GM19468 (cell line): ENCODE measurements at regions not wholly inside any gene's neighbourhood (a gene's known extent, or its start where the extent isn't known, plus 50 kb on each side); places are given as distances from the start of the nearest gene placed in this dataset.
"Not testable (repeated sequence)": the region's sequence is repeated elsewhere in the genome, so short reads cannot be mapped to it uniquely, and the experiment has no call there.

Source experiments
- ATAC-seq: cut with Tn5 transposase; IDR thresholded peaks from one replicate; pipeline ENCODE4 v1.9.1; 2021; ENCODE audit warnings: mild to moderate bottlenecking, moderate library complexity, moderate number of reproducible peaks; ENCODE audit not compliant: unreplicated experiment; ENCODE audit errors: extremely low read depth

DNA sequence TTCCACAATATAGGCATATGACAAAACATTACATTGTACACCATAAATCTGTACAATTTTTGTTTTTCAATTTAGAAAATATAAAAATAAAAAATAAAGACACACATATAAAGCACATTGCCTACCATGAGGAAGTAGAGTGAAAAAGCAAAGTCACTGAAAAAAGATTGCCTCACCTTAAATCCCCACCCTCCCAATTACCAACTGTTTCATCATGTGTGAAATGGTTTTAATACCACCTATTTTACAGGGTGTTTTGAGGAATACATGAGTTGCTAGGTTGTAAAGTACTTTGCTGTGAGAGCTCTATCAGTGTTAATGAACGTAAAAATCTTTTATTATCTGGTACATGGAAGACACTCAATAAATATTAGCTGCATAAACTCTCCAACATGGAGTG is 373.6 kb upstream of the NDST3 start:
- ATAC-seq: no peak

DNA sequence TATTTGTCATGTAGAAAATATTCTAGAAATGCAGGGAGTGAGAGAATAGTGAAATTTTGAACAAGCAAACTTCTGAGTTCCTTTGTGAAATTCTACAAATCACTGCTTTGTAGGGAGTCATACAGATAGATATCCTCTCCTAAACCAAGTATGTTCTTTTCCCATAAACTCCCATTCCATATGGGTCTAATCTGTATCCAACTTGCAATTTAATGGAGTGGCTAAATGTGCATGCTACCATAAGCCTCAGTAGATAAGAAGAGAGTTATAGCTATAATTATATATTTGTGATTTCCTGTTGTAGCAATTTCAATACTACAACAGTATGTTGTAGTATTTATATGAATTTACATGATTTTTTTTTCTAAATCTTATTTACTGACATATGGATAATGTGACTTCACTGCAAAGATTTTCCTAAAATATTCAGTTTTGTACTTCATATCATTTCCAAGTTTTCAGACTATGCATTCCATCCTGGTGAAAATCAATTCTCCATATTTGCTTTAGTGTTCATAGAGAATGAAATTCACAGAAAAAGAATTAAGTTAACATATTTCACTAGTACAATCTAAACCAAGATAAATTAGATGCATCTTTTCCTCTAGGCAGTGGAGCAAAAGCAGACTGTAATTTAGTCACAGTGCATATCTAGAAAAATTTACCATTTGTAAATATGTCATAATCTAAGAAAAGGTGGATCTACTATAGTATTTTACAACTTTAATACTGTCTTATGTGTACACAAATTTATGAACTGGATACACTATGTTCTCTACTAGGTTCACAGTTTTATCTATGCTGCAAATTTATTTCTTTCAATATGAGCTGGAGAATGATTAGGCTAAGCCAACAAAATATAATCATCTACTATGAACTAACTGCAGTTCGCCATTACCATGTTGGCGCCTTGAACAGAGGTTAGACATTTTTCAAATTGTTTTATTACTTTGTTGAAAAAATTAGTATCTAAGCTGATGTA is 372.9 kb upstream of the NDST3 start:
- no peak for ATAC-seq

DNA sequence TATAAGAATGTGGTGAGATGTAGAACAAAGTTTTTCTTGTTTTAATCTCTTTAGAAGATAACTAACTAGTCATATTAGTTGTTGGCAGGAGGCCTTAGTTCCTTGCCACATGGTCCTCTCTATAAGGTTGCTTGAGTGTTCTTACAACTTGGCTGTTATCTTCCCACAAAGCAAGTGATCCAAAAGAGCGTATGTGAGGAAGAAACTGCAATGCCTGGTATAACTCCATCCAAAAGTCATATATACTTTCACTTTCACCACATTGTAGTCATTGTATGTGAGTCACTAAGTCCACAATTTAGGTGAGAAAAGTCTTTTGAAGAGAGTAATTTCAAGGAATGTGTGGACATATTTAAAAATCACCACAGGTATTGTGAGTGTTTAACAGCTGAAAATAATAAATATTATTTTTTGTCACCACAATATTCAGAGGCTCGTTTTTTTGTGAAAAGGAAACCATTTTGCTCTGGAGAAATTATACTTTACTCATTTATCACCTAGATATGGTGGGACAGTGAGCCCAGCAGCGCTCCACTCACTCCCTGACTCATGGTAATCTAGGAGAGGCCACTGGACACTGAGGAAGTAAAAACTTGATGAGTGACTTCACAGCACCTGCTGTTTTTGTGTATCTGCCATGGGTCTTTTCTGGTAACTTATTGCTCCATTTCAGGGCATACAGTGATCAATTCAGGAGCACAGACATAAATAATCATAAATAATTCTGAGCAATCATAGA is 369.4 kb upstream of the NDST3 start:
- no peak for ATAC-seq

DNA sequence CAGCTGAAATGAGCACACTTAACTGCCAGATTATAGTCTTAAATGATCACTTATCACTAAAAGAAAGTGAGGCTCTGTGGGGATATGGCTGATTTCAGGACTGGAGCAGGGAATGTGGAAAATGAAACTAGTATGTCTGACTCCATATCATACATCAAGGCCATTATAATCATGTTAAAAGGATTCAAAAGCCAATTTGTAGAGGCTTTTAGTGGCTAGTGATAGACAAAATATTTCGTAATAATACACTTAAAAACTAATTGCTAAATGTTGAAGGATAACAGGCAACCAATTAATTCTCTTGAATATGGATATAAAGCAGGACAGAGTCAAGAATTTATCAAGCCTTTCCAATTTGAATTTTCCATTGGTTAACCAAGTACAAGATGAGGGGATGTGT is 358.1 kb upstream of the NDST3 start:
- no peak for ATAC-seq

DNA sequence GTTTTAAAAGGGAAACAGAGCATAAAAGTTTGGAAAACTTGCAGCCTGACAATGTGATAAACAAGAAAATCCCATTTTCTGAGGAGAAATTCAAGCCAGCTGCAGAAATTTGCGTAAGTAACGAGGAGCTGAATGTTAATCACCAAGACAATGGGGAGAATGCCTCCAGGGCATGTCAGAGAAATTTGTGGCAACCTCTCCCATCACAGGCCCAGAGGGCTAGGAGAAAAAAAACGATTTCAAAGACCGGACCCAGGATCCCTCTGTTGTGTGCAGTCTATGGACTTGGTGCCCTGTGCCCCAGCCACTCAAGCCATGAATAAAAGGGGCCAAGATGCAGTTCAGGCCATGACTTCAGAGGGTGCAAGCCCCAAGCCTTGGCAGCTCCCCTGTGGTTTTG is 355.4 kb upstream of the NDST3 start:
- ATAC-seq: no peak

DNA sequence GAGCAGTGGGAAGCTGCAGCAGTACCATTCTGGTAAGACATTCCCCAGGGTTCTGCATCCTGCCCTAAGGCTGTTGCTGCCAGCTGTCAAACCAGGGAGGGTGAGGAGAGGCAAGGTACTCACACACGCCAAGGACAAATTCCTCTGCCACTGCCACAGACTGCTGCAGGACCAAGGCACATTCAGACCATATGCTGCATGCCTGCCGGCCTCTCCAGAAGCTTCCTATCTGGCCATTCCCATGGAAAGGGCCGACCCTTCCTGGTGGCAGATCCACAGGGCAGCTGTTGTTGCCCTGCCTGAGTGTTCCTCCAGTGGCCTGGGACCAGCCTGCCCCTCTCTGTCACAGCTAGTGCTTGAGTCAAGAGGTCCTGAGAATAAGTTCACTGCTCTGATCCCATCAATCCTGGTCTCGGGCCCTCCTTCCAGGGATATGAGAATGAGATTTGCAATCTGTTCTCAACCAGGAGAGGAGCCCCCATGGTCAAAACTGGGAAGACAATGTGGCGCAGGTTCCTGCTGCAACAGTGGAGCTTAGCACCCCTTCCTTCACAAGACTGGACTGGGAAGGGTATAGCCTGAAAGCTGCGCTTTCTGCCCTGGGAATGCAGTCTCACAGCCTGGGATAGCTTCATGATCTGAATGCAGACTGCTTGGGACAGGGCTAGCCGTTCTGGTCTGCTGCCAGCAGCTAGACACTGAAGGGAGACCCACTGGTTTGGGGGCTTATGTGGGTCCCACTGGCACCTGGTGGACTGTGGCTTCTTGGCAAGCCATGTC is 342.5 kb upstream of the NDST3 start:
- no peak for ATAC-seq

DNA sequence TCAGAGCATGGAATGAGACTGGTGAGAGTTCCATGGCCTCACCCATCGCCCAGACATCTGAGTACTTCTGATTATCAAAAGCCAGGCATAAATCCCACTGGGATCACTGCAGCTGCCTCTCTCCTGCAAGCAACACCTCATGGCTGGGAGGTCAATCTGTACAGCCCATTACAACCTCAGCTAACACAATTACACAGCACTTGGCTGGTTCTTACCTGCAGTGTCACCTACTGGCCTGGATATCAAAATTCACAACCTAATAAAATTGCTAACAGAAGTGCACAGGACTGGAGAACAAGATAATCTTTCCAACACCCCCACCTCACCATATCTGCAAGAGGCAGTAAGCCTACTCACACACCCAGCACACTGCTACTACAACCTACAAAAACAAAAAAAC is 341.7 kb upstream of the NDST3 start:
- no peak for ATAC-seq

DNA sequence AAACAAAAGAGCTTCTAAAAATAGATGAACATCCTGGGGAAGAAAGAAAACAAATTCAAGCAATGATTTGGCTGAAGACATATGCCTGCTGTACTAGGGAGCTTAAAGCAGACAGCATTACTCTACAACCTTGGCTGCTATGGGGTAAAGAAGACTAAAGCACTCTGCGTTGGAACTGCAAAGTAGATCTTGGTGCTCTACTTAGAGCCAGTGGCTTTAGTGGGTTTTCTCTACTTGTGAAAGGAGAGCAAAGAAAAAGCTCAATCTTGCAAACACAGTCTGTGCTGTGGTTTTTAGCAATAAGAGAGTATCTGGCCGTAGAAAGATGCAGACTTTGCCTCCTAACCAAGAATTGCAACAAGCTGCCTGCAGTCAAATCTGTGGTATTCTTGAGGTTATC is 334.7 kb upstream of the NDST3 start:
- ATAC-seq: no peak

DNA sequence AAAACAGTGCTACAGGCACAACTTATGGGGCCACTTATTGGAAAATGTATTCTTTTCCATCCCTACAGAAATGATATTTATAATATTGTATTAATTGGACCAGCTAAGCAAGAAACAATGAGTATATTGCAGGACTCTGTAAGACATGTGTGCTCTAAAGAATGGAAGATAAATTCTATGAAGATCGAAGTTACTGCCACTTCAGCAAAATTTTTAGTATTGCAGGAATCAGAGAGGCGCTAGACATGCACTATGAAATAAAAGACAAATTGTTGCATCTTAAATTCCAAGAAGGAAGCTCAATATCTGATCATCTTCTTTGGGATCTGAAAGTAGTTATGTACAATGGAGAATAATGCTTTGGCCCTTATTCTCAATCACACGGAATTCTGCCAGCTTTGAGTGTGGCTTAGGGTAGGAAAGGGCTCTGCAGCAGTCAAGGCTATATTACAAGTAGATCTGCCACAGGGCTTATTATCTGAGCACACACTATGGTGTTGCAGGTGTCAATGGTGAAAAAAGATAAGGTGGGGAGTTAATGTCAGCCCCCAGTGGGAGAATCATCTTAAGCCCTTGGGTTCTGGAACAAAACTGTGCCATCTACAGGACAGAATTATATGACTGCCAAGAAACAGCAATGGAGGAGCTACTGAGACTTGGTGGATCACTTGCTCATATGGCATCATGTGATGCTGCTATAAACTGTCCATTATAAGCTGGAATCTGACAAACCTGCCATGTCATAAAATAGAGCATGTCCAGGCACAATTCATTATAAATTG is 334.0 kb upstream of the NDST3 start:
- no peak for ATAC-seq

DNA sequence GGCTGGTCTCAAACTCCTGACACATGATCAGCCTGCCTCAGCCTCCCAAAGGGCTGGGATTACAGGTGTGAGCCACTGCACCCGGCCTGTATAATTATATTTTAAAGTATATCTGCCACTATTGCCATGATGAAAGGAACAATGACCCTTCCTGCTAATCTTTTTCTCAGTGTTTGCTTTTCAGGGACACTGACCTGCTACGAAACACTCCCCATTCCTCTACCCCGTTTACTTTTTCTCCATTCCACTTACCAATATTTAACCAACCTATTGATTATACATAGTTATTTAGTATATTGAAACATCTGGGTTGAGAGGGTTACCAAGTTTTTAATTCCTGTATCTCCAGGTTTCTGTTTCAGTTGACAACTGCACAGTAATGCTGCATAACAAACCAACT is 331.9 kb upstream of the NDST3 start:
- no peak for ATAC-seq

DNA sequence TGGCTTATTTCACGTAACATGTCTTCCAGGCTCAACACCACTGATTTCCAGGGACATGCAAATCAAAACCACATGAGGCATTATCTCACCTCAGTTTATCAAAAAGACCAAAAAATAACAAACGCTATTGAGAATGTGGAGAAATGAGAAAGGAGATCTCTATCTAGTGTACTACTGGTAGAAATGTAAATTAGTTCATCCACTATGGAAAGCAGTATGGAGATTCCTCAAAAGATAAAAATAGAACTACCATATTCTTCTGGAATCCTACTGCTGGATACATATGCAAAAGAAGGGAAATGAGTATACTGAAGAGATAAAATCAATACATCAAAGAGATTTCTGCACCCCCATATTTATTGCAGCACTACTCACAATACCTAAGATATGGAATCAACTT is 329.6 kb upstream of the NDST3 start:
- ATAC-seq: no peak

DNA sequence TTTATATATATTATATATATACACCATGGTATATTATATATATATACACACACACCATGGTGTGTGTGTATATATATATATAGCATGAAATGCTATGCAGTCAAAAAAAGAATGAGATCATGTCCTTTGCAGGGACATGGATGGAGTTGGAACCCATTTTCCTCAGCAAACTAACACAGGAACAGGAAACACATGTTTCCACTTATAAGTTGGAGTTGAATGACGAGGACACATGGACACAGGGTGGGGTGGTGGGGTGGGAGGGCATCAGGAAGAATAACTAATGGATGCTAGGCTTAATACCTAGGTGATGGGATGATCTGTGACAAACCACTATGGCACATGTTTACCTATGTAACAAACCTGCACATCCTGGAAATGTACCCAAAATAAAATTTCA is 293.6 kb upstream of the NDST3 start:
- no peak for ATAC-seq

DNA sequence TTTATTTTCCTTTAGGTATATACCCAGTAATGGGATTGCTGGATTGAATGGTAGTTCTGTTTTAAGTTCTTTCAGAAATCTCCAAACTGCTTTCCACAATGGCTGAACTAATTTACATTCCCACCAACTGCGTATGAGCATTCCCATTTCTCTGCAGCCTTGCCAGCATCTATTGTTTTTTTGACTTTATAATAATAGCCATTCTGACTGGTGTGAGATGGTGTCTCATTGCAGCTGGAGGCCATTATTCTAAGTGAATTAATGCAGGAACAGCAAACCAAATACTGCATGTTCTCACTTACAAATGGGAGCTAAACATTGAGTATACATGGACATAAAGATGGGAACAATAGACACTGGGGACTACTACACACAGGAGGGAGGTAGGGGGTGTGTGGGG is 288.9 kb upstream of the NDST3 start:
- not testable (repeated sequence) for ATAC-seq

DNA sequence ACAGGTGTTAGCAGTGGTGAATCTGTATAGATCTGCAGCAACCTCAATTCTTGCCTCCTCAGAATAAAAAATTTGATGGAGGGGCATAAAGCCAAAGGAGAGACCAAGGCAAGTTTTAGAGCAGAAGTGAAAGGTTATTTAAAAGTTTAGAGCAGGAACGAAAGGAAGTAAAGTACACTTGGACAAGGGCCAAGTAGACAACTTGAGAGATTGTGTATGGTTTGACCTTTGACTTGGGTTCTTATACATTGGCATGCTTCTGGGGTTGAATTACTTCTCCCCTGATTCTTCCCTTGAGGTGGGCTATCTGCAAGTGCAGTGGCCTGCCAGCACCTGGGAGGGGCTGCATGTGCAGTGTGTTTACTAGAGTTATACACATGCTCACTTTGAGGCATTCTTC is 278.8 kb upstream of the NDST3 start:
- no peak for ATAC-seq

DNA sequence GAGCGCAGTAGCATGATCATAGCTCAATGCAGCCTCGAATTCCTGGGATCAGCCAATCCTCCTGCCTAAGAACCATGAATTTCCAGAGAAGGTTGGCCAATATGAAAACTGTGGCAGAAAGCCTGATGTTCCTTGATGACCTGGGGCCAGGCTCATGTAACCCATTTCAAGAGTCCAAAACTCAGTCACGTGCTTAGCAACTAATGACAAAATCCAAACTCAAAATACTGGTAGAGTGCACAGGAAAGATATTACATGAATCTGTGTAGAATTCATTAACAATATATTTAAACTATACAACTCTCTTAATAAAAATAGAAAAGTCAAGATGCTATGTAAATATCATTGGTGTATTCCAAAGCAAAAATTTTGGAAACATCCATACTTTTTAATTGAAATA is 265.7 kb upstream of the NDST3 start:
- ATAC-seq: no peak

DNA sequence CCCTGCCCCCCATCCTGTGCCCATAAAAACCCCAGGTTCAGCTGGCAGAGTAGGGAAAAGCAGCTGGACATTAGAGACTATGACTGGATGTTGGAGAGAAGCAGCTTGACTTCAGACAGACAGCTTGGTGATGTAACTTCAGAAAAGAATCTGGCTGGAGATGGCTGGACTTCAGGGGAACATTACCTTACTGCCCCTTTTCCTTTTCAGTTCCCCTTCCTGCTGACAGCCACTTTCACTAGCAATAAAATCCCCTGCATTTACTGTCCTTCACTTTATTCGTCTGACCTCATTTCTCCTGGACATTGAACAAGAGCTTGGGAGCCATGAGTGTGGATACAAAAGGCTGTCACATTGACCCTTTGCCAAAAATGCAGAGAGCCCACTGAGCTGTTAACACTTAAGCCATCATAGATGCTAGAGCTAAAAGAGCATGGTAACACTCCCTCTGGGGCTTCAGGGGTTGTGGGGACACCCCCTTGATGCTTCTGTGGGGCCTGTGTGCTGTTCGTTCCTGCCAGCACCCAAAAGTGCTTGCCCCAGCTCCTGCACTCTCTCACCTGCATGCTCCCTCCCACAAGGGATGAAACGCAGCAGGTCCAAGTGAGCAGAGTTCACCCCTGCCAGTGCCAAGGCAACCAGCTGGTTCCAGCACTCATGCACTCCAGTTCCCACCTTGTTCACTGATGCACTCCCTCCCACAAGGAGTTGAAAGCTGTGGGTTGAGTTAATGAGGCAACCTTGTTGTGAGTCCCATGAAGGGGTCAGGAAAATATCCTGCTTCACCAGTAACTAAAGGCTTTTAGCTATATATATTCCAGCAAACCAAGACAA is 263.8 kb upstream of the NDST3 start:
- no peak for ATAC-seq

DNA sequence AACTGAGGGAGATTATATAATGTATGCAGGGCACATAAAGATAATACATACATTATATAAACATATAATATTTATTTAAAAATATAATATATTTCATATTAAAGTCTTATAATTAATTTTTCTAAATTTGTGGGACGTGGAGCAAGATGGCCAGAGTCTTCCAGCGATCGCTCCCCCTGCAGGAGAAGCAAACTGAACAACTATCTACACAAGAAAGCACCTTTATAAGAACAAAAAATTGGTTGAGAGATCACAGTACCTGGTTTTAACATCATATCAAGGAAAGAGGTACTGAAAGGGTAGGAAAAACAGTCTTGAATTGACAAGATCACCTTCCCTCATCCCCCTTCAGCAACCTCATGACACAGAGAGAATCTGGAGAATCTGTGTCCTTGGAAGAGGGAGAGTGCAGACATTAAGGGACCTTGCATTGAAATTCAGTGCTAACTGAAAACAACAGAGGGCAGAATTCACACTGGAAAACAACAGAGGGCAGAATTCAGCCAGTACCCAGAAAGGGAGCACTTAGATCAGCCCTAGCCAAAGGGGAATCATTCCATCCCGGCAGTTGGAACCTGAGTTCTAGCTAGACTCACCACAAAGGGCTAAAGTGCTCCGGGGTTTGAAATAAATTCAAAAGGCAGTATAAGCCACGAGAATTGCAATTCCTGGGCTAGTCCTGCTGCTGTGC is 262.5 kb upstream of the NDST3 start:
- ATAC-seq: no peak

DNA sequence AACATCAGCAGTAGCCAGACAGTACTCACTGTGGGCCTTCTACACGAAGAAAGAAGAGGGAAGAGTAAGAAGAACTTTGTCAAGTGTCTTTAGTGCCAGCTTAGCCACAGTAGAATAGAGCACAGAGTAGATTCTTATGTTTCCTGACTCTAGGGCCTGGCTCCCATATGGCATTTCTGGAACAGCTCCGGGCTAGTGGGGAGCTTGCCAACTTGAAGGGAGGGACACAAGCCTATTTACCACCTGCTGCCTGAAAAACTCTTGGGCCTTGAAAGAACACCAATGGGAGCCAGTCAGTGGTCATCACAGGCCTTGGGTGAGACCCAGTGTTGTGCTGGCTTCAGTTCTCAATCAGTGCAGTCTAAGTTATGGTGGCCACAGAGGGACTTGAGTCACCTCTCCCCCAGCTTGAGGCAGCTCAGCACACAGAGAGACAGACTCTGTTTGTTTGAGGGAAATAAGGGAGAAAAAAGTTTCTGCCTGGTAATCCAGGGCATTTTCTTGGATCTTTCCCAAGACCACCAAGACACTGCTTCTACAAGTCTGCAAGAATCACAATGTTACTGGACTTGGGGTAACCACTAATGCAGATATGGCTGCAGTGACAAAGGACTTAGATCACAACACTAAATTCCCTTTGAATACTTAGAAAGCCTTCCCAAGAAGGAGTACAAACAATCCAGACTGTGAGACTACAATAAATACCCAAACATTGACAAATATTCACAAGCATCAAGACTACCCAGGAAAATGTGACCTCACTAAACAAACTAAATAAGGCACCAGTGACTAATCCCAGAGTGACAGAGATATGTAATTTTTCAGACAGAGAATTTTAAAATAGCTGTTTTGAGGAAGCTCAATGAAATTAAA is 261.0 kb upstream of the NDST3 start:
- no peak for ATAC-seq
